HG03039 (cell line): ENCODE measurements at regions not wholly inside any gene's neighbourhood (a gene's known extent, or its start where the extent isn't known, plus 50 kb on each side); places are given as distances from the start of the nearest gene placed in this dataset.

Experiments used
- ATAC-seq: cut with Tn5 transposase; IDR thresholded peaks from one replicate; pipeline ENCODE4 v1.9.1; 2021; ENCODE audit warnings: mild to moderate bottlenecking, moderate library complexity; ENCODE audit not compliant: unreplicated experiment

GRCh38 chr2:103469800-103470199 lies 708.0 kb downstream of the TMEM182 start:
- no peak for ATAC-seq

- ATAC-seq = no peak
Observed at GRCh38 chr2:103484906-103485305, 723.1 kb downstream of the TMEM182 start.

- no peak for ATAC-seq
Observed at GRCh38 chr2:103496850-103497249, 735.0 kb downstream of the TMEM182 start.

- no peak for ATAC-seq
Observed at GRCh38 chr2:103506812-103507211, 745.0 kb downstream of the TMEM182 start.

GRCh38 chr2:103512442-103512841 lies 750.6 kb downstream of the TMEM182 start:
- no peak for ATAC-seq

DNA sequence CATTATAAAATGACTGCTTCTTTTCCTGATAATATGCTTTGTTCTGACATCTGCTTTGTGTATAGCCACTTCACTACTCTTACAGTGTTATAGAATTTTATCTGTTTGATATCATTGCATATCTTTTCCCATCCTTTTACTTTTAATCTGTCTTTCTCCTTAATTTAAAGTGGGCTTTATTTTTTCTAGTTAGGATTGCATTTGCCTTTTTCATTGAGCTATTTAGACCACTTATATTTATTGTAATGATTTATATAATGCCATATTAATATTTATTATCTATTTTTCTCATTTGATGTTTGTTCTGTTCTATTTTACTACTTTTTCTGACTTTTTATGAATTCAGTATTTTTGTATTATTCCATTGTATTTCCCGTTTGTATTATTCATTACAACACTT lies 758.7 kb downstream of the TMEM182 start:
- ATAC-seq = no peak

DNA sequence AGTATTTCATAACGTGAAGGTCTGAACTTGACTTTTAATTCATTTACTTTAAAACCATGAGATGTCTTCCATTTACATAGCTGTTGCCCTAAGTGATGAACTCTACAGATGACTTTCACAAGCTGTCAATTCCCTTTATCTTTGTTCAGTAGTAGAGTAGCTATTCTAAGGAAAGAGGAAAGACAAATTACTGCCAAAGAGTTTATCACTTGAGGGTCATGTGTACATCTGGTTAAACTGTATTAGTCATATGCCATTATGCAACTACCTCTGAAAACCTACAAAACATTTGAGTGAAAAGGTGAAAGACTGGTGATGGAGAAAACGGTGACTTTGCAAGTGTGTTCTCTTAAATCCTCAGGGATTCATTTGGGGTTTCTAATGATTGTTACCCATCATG lies 763.9 kb downstream of the TMEM182 start:
- no peak for ATAC-seq

DNA sequence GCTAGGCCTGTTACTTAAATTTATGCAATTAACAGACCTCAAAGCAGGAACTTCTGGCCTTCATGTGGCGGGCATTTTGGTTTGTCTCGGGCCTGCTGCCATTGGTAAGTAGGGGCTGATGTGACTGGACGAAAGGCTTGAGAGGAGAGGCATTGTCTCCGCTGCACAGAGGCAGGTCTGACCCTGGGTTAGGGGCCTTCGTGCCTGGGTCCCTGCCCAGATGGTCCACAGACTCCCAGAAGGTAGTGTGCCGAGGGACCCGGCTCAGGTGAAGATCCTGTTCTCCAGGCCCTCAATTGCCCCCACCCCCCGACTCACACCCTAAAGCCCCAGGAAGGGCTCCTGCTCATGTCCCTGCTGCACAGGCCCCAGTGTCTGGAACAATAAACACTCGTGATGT lies 764.9 kb downstream of the TMEM182 start:
- no peak for ATAC-seq

GRCh38 chr2:103527278-103527677 lies 765.4 kb downstream of the TMEM182 start:
- ATAC-seq = no peak

DNA sequence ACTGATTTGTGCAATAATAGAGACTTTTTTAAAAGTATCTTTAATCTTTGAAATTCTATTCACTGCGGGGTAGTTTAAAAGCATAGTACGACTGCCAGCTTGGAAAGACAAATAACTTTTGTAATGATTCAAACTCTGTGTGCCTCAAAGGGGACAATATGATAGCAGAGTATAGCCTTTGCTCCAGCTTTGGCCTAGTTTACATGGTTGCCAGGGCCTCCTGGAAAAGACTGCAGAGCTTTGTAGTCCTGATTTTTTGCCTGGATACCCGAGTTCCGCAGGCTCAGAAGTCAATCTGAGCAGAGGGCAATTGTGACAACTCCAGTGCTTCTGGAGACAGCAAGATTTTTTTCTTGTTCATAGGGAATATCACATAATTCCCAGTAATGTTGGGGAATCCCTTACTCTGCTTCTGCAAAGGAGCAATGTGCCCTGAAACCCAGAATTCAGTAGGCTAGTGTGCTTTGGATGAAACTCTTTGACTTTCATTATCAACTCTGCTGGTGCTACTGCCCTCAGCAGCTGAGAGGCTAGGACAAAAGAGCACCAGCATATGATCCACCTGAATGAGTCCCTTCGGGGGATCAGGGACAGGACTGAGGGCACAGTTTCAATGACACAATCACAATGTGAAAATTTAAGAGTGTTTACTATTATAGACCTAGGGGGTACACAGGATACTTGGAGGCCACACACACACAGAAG lies 768.1 kb downstream of the TMEM182 start:
- no peak for ATAC-seq

DNA sequence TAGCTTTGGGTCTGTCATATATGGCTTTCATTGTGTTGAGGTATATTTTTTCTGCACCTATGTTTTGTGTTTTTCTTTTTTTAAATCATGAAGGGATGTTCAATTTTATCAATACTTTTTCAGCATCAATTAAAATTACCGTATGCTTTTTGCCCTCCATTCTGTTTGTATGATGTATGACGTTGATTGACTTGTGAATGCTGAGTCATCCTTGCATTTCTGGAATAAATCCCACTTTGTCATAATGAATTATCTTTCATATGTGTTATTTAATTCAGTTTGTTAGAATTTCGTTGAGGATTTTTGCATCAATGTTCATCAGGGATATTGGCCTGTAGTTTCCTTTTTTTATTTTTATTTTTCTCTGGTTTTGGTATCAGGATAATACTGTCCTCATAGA lies 790.9 kb downstream of the TMEM182 start:
- no peak for ATAC-seq

- no peak for ATAC-seq
Observed at GRCh38 chr2:103594823-103595222, 833.0 kb downstream of the TMEM182 start.

DNA sequence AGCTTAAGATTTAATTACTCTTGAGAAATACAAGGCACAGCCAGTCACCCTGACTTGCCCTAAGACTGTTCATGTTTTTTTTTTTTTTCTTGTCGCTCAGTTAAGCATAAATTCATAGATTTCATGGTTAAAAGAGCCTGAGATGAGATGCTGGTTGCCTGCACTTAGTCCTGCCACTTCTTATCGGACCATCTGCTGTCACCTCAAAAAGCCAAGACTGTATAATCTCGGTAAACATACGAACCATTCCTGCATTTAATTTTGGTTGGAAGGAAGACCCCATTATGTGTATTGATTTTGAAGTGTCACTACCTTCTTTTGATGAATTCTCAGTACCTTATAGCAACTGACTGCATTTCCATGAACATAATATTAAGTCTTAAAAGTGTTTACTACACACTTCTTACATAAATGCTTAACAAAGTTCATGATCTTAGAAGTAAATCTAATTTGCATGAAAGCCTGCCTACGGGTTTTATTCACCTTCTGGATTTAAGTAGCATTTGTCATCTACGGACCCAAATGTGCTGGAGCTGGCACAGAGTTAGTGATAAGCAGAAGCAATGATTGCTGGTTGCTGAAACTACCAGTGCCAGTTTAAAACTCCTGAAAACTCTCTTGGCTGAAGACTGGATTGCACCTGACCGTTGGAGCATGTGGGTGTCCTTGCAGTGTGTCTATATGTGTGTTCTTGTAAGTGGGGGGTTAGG lies 843.4 kb downstream of the TMEM182 start:
- ATAC-seq = no peak

DNA sequence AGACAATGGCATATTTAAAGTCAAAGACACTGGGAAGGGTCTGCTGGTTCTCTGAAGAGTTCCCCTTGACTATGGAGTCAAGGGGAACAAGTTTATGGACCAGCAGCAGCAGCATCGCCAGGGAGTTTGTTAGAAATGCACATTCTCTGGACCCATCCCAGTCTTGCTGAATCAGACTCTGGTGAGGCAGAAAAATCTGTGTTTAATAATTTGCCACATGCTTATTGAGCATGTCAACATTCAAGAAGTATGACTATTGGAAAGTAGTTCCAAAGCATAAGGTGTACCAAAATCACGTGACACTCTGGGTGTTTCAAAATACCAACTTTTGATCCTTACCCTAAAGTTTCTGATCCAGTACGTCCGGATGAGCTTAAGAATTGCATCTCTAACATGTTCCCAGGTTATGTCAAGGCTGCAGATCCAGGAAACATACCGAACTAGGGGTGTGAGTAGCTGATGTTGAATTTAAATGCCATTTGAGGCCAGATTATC lies 853.8 kb downstream of the TMEM182 start:
- ATAC-seq = no peak

- no peak for ATAC-seq
Observed at GRCh38 chr2:103616891-103617290, 855.1 kb downstream of the TMEM182 start.

DNA sequence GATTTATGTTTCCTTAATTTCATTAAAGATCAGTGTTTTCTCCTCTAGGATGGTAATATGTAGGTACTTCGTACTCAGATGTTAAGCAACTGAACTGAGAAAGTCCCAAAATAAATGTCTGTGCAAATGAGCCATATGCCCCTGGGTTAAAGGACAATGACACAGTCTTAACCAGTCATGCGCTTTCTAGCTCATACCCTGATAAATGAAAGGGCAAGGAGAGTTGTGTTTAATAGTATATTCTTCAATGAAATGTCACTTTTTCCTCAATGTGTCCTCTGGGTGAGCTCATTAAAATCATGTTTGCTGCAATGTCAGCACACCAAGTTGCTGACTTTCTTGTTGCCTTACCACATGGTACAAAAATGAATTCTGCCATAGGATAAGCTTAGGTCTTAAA lies 856.3 kb downstream of the TMEM182 start:
- ATAC-seq = no peak

- no peak for ATAC-seq
Observed at GRCh38 chr2:103627301-103627700, 865.5 kb downstream of the TMEM182 start.

- ATAC-seq = no peak
Observed at GRCh38 chr2:103638978-103639377, 877.1 kb downstream of the TMEM182 start.

GRCh38 chr2:103656558-103656957 lies 894.7 kb downstream of the TMEM182 start:
- no peak for ATAC-seq

- no peak for ATAC-seq
Observed at GRCh38 chr2:103660519-103660918, 898.7 kb downstream of the TMEM182 start.

GRCh38 chr2:103660947-103661346 lies 899.1 kb downstream of the TMEM182 start:
- ATAC-seq = no peak

DNA sequence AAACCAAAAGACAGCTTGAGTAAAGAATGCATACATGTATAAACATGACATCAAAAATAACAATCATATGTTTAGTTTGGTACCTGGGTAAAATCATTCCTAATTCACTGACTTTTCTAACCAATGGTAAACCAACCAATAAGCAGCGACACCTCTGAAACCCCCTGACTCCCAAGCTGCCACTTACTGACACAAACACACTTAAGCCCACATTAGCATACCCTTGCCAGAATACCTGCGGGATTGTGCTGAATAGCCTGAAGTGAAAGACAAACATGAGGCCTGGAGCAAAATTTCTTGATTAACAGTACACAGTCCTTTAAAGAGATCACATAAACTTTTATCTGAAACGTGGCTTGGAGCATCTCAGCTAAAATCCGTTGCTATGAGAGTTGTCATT lies 902.9 kb downstream of the TMEM182 start:
- no peak for ATAC-seq
